HG02798 (cell line): ENCODE measurements at regions not wholly inside any gene's neighbourhood (a gene's known extent, or its start where the extent isn't known, plus 50 kb on each side); places are given as distances from the start of the nearest gene placed in this dataset.

ENCODE experiments used
- ATAC-seq: cut with Tn5 transposase; IDR thresholded peaks from one replicate; pipeline ENCODE4 v1.9.1; 2021; ENCODE audit warnings: mild to moderate bottlenecking; ENCODE audit not compliant: unreplicated experiment, poor library complexity

DNA sequence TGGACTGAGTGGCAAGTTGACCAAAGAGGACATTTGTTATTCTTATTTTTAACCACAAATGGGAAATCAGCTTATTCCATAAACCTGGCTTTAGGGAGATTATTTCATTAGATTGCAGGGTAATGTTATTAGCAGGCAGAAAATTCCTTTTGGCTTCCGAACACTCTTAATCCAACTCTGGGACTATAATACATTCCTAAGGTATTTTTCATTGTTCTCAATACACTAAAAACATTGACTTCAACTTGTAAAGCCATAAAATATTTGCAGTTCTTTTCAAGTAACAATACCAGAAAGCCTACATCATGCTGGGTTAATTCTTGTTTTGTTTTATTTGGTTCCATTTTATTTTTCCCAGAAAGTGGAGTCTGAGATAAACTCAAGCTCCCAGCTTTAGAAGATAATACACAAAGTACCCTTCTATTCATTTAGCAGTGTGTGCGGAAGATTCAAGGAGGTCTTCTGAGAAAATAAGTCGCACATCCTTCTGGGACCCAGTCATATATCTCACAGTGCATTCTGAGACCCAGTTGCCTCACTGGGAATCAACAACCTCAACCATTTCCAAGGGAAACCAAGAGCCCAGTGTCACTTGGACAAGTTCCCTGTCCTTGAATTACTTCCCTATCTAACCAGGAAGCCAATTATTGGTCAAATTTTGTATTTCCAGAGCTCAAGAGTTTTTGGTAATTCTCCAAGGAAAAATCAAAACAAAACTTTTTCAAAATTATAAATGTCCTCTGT lies 389.6 kb upstream of the DYNLRB2 start:
- ATAC-seq, result no peak

DNA sequence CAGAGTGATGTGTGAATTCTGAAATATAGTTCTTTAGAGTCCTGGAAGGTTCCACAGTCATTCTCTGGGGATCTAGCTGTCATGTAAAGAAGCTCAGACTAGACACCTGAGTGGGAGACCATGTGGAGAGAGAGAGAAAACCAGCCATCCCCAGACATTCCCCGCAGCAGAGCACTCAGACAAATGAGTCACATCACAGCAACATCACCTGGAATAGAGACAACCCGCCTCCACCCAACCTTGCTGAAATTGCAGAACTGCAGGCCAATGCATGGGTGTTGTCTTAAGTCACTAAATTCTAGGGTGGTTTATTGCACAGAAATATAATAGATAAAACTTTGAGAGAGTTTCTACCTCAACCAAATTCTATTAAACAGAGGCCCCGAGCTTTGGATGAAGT lies 392.0 kb upstream of the DYNLRB2 start:
- no peak for ATAC-seq

DNA sequence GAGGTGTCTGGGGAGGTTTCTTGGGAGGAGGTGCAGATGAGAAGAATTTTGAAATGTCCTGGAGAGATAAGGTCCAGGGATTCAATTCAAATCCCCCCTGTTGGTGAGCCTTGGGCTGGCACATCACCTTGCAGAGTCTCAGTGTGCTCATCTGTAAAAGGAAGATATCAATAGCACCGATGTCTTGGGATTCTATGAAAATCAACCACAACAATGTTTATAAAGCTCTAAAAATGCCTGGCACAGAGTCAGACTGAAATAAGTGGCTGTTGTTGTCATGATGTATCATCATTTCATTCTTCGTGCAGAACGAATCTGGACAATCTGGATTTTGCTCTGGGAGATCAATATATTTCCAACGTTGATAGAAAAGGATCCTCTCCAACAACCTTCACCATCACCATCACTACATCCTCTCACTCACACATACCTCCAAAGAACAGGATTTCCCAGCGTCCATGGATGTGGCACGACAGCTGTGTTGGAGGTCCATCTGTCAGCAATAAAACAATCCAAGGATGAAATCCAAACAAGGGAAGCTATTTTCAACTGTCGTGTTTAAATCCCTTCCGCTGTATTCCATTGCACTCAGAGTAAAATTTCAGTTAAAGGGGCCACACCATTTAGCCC lies 393.7 kb upstream of the DYNLRB2 start:
- no peak for ATAC-seq

- peak; percentile 99 for ATAC-seq
Measured at GRCh38 chr16:80144191-80144590, 396.6 kb upstream of the DYNLRB2 start.

GRCh38 chr16:80142940-80143339 lies 397.9 kb upstream of the DYNLRB2 start:
- no peak for ATAC-seq

DNA sequence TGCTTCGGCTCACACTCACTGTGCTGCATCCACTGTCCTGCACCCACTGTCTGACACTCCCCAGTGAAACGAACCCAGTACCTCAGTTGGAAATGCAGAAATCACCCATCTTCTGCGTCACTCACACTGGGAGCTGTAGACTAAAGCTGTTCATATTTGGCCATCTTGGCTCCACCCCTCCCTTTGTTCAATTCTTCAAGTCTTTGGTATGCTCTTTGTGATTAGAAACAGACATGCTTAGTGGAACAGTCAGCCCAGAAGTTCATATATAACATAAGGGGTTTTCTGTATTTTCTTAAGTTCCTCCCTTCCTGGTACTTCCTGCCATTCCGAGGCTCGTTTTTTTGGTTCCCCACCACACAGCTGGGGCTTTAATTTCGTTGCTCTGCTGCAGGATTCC lies 398.5 kb upstream of the DYNLRB2 start:
- ATAC-seq, result no peak

DNA sequence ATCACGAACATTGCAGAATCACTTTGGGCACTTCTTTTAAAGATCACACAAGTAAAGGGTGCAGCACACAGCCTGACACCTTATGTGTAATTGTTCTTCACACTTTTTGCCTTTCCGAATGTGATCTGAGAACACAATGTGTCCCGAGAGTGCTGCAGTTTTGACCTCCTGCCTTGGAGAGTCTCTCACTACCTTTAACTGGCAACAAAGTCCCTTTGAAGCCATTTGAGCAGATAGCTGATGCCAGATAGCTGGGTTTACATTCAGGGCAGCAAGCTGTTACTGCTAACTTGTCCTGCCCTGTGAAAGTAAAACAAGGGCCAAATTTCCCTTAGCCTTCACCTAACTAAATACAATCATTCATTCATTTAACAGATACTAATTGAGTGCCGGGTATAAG lies 411.0 kb upstream of the DYNLRB2 start:
- no peak for ATAC-seq

- ATAC-seq, result no peak
Measured at GRCh38 chr16:80125677-80126076, 415.1 kb upstream of the DYNLRB2 start.

GRCh38 chr16:80123189-80123588 lies 417.6 kb upstream of the DYNLRB2 start:
- ATAC-seq, result no peak

DNA sequence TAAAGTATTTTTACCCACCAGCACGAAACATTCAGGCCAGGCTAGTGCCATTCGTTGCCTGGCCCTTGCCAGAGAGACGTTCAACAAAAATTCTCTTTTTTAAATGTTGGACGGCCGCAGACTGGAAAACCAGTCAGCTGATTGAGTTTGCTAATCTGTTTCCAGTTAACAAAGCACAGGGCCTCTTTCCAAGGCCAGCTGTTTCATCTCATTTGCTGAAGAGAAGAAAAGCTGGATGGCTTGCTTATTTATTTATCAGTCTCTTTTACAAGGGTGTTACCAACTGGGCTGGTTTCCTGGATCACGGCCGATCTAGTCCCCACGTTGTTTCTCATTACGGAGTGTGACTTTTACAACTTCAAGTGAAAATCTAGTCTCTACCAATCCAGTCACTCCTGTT lies 418.7 kb upstream of the DYNLRB2 start:
- no peak for ATAC-seq

DNA sequence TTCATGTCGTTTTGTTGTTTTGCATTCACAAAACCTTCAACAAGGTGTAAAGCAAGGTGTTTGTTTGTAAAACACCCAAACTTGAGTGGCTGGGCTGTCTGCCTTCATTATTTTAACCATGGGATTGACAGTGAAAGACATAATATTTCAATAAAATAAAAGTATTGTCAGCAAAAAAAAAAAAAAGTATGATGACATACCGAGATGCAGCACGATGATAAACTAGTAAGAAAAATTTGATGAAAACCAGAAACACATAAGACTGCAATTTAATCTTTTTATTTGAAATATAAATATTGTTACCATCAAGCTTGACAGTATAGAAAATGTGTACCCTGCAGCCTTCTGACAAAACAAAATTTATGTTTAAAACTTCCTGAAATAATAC lies 419.3 kb upstream of the DYNLRB2 start:
- no peak for ATAC-seq

- no peak for ATAC-seq
Measured at GRCh38 chr16:80120899-80121521, 419.8 kb upstream of the DYNLRB2 start.

GRCh38 chr16:80117556-80118130 lies 423.1 kb upstream of the DYNLRB2 start:
- ATAC-seq, result no peak

DNA sequence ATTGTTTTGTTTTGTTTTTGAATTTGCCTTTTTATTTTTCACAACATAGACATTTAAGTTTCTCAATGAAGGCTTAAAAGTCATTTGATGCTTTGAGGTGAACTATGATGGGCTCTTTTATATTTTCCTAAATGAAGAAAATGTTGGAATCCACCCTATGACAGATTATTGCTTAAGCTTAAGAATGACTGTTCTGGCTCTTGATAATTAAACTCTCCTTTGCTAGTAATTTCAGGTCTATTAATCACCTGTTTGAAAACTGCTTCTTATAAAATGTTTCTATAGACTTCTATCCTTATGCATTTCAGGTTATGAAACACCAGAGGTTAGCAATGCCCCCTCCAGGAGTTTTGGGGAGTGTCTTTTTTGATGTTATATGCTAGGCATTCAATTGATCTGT lies 424.1 kb upstream of the DYNLRB2 start:
- no peak for ATAC-seq

DNA sequence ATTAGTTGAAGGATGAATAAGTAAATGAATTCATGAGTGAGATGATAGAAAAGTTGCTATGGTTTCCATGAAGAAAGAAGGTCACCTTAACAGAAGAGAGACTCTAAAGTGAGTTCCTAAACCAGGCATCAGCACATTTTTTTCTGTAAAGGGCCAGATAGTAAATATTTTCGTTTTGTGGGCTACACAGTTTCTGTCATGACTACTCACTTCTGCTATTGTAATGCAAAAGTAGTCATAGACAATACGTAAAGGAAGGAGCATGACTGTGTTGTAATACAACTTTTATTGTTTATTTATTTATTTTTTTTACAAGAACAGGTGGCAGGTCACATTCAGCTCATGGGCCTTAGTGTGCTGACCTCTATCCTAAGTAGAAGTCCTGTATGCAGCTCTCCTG lies 426.1 kb upstream of the DYNLRB2 start:
- ATAC-seq, result no peak

DNA sequence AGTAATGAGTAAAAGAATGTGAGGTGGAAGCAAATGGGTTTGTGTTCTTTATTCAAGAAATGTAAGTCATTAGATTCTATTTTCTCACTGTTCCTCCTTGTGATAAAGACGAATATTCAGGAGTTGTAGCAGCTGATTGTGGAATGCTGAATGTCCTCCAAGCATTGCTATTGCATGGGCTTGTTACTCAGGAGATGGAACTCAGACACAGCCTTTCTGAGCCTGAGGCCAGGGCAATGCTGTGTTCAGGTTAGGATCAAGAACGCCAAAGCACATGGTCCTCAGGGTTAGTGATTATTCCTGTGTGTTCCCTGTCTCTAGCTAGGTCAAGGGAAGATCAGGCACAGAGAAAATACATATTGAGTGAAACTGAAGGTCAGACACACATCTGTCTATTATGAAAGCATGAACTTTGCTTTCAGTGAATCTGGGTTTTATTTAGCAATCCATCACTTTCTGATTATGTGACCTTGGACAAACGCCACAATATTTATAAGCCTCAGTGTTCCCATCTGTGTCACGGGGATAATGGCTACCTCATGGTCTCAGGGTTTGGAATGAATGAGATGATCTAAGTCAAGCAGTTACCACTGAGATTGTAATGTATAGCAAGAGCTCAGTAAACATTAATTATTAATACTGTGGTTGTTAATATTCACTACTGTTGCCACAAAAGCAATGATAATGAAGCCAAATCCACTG lies 426.8 kb upstream of the DYNLRB2 start:
- no peak for ATAC-seq

- ATAC-seq, result no peak
Measured at GRCh38 chr16:80109581-80109980, 431.2 kb upstream of the DYNLRB2 start.

DNA sequence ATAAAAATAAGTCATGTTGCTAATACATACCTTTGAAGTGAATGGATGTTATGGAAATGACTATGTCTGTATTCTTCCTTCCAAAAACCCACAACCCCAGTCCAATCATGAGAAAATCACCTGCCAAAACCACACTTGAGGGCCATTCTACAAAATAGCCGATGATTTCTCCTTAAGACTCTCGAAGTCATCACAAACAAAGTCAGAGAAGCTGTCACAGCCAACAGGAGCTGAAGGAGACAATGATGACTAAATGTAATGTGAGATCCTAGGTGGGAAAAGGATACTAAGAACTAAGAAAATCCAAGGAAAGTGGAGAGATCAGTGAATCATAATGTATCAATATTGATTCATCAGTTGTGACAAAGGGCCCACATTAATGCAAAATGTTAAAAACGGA lies 432.9 kb upstream of the DYNLRB2 start:
- ATAC-seq, result no peak

DNA sequence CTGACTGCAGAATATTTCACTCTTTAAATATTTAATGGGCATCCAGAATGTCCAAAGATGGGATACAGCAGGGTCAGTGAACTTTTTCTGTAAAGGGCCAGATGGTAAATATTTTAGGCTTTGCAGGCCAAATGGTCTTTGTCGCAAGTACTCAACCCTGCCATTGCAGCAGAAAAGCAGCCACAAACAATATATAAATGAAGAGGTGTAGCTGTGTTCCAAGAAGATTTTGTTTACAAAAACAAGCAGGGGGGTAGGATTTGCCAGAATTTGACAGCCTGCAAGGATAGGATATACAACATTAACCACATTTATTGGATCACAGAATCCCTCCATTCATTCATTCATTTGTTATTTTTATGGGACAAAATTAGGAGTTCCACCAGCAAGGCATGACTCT lies 435.0 kb upstream of the DYNLRB2 start:
- ATAC-seq, result no peak

GRCh38 chr16:80105160-80105559 lies 435.6 kb upstream of the DYNLRB2 start:
- no peak for ATAC-seq

DNA sequence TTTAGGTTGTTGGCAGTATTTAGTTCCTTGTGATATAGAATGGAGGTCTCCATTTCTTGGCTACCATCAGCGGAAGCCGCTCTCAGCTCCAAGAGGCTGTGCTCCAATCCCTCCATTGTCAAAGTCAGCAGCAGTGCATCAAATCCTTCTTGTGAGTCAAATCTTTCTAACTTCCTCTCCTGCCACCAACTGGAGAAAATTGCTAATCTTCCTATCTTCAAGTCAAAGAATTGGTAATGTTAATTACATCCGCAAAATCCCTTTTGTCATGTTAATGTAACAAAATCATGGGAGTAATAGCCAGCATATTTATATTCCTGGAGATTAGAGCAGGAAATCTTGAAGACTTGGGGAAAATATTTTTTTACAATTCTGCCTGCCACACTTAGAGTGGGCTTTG lies 436.4 kb upstream of the DYNLRB2 start:
- no peak for ATAC-seq
